NCI-H510A (cell line): ENCODE measurements at regions not wholly inside any gene's neighbourhood (a gene's known extent, or its start where the extent isn't known, plus 50 kb on each side); places are given as distances from the start of the nearest gene placed in this dataset.

Experiments
- DNase-seq: peaks from one replicate; lab custom pipeline; 2025; lab: John Stamatoyannopoulos, UW

DNA sequence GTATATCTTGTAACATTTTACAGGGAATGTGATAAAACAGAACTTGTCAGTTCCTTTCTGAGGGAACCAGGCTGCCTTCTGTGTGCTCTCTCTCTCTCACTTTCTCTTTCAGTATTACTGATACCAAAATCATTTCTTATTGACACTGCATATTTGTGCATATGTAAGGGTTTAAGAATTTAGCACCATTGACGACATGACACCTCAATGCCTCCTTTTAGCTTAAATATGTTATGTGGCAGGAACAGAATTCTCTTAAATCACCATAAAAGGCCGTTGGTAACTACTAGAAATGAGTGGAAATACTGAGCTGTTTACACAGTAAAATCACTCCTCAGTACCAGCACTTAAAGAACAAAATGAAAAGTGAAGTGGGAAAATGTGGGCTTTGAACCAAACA, 457.7 kb upstream of the SYT1 start:
- no peak for DNase-seq

DNA sequence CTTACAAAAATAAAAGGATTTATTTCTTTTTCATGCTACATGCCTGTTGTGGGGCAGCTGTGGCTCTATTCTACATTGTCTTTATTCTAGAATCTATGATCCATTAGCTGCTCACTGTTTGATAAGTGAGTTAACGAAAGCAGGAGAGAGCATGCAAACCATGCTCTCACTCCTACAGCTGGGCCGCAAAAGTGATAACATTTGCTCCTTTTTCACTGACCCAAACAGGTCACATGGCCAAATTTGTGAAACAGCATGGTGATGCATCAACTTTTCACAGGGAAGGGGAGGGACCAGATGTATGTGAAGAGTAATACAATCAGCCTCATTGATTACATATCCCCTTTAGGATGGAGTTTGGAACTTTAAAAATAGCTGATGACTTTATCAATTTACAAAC, 456.9 kb upstream of the SYT1 start:
- DNase-seq = no peak

- no peak for DNase-seq
These were observed 450.5 kb upstream of the SYT1 start for GRCh38 chr12:78414071-78414470.

DNA sequence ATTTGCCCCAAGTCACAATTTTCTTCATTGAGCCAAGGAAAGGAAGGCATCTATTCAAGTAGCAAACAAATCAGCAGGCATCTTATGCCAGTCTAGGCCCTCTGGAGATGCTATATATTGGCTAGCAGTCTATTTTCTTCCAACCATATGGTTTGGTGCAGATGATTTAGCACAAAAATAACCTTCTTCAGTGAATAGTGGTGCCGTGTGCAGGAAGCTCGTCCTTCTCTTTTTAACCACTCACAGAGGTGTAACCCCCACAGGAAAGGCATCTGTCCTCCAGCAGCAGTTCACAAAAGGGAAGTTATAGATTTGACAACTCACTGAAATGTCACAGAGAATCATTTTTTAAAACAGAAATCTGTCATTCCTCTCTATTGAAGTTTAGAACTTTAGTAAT, 445.7 kb upstream of the SYT1 start:
- no peak for DNase-seq

GRCh38 chr12:78419513-78419912, 445.1 kb upstream of the SYT1 start:
- no peak for DNase-seq

GRCh38 chr12:78420991-78421390, 443.6 kb upstream of the SYT1 start:
- no peak for DNase-seq

DNA sequence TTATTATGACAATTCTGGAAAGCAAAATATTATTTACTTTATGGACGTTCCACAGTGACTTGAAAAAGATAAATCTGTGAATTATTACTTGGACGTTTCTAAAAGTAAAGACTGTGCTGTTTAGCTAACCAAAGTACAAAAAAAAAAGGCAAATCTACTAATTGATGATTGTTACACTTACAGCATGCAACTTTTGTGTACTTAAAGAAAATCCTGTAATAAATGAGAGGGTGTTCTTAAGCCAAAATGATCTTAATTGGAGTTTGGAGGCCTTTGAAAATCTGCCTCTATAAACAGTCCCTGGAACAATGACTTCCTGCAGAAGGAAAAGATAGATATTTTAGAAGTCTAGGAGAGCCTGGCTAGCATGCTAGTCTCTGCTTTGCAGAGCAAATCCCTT, 434.0 kb upstream of the SYT1 start:
- no peak for DNase-seq

DNA sequence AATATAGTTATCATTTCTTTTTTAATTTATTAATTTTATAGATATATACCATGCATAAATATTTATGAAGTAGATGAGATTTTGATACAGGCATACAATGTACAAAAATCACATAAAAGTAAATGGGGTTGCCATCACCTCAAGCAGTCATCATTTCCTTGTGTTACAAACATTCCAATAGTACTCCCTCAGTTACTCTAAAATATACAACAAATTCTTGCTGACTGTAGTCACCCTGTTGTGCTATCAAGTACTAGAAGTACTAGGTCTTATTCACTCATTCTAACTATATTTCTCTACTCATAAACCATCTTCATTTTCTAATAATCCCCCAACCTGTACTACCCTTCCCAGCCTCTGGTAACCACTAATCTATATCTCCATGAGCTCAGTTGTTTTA, 432.6 kb upstream of the SYT1 start:
- DNase-seq = no peak

DNA sequence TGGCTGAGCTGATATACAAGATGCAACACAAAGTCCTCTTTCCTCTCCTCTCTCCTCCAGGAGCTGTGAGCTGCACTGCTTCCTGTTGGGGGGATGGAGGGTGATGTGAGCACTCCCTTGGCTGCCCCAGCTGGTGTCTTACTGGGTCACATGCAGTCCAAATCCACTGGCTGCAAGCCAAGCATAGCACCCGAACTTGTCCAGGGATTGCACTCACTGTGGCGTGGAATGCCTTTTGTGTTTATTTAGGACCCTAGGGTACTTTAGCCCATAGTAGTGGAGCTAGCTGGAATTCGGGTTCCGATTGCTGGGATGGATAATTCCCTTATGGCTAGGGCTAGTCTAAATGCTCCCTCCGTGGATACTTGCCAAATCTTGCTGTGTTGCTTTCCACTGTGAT, 424.9 kb upstream of the SYT1 start:
- DNase-seq = no peak

DNA sequence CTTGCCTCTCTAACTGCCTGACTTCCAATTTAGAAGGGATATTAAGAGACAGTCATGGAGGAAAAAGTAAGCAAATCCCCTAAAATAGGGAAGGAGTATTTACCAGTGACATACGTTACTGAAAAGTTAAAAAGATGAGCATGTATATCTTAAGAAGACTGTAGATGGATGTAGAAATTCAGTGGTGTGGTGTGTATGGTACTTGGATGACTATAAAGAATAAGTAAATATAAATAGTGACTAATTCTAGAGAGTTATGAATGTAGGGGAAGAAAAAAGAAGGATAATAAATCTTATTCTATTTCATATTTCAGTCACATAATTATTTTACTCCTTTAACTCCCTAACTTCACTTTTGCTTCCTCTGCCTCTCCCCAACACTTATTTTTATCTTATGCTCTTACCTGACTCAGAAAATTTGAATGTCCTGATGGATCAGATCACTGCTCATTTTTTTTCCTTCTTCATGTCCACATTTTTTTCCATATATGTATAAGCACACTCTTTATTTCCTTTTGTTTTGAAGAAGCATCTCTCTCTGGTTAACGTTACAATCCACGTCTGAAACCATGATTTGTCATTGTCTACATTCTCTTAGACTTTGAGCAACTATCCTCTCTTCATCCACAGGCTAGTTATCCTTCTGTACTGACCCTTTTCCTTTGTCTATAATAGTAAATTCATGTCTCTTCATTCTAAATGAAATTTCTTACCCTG, 422.7 kb upstream of the SYT1 start:
- no peak for DNase-seq

- DNase-seq = no peak
These were observed 422.1 kb upstream of the SYT1 start for GRCh38 chr12:78442454-78442801.

DNA sequence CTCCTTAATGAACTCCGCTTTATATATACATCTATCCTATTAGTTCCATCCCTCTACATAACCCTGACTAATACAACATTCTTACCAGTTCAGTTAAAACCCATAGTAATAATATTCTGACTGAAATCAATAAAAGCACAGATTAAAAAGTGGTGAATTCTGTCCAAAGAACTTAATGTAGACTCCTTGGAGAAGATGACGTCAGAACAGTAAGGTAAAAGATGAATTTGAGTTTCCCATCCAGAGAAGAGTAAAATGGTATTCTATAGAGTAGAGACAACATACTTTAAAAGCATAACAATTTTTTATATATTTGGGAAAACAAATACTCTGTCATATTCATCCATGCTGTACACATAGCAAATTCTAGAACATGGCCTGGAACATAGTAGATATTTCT, 418.0 kb upstream of the SYT1 start:
- no peak for DNase-seq

GRCh38 chr12:78447373-78447772, 417.2 kb upstream of the SYT1 start:
- no peak for DNase-seq

- no peak for DNase-seq
These were observed 415.9 kb upstream of the SYT1 start for GRCh38 chr12:78448692-78449091.

DNA sequence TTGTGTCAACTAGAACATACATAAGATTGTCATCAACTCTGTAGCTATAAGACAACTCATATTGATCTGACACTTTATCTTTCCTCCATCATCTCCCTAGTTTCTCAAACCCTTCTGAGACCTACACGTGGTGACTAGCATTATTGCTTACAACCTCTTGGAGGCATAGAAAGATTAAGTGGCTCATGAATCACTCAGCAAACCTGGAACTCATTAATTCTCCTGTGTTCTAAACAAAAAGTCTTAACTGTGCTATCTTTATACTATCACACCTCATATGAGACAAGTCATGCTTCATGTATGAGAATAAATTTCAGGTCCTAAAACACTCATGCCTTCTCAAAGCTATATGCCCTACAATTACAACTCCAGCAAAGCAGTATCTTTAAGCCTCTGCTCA, 408.6 kb upstream of the SYT1 start:
- DNase-seq = no peak

DNA sequence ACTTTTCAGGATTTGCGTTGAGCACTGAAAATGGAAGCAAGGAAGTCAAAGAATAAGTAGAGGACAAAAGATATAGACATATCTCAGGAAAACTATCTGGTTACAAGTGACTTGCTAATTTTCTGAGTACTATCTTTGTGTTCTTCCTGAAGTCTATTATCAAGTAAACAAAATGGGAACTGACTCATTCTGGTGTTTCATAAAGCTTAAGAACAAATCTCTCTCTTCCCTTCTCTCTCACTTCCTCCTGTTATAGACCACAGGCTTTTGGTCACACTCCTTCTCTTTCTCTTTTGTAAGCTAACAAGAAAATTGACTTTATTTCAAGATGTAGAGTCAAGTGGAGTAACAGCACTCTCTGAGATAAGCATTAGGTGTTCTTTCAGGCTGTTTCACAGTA, 406.6 kb upstream of the SYT1 start:
- no peak for DNase-seq

DNA sequence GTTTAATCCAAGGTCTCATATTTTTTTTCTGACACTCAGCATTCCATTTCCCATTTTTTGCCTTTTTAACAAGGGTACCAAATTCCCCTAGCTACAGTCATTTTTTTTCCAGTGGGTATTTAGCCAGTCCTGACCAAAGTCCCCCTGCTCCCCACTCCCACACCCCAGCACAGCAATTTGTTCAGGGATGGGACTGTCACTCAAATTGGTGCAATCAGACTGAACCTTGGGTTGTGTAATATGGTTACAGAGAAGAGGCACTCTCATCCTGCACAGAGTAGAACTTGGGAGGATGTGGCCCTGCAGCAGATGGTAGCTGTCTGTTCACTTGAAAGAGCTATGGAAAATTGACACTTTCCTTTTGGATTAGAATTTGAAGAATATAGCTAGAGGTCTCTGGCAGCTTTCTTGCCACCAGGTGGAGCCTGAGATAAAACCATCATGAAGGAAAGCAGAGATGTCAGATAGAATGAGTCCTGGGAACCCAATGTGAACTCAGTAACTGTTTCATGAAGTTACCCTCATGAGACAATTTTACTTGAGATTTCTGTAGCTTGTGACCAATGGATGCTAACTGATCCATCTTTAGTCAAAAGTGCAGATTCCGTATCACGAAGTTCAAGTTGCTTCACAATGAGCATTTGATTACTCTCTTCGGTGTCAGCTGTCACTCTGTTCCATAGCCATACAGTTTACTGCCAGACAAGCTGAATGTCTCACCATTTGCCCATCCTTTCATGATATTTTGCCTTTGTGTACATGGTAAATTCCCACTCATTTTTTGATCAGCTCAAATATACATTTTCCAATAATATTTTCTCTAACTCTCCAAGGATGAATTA, 394.0 kb upstream of the SYT1 start:
- DNase-seq = peak; percentile 10

GRCh38 chr12:78473136-78473535, 391.4 kb upstream of the SYT1 start:
- DNase-seq = no peak

GRCh38 chr12:78473561-78473960, 391.0 kb upstream of the SYT1 start:
- no peak for DNase-seq

DNA sequence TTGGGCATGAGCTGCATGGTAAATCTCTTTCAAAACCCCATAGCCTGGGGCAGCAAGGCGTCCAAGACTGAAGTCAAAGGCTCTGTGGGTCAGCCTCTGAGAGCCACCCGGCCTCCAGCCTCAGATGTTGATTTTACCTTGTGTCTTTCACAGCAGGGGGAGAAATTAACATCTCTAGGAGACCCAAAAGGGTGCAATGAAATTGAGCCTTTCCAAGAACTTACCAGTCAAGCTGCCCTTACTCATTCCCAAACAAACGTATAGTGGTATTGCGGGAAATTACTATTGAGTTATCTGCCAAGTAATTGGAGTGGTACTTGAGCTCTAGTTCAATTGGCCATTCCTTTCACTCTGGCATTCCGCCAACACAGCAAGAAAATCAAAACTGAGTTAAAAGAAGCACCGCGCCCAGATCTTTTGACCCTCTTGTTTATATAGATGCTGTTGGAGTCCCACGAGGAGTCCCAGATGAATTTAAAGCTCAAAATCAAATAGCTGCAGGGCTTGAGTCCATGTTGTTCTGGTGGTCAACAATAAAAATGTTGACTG, 380.7 kb upstream of the SYT1 start:
- peak; percentile 46 for DNase-seq

- DNase-seq = no peak
These were observed 374.6 kb upstream of the SYT1 start for GRCh38 chr12:78489990-78490389.

- no peak for DNase-seq
These were observed 373.7 kb upstream of the SYT1 start for GRCh38 chr12:78490861-78491260.

DNA sequence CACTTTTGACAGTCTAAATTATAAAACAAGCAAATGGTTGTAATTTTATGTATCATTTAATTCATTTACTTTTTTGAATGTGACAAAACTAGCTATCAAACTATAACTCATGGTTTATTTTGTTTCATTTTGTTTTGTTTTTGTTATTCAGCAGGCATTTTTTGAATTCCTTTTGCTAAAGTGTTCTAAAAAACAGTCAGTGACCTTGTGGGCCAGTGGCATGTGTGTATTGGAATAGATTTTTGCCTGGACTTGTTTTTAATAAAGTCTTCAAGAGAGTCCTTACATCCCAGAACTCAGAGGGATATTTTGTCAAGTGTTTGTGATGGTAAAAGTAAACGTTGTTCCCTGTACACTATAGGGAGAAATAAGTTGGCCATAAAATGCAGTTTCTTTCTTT, 369.7 kb upstream of the SYT1 start:
- DNase-seq = no peak

DNA sequence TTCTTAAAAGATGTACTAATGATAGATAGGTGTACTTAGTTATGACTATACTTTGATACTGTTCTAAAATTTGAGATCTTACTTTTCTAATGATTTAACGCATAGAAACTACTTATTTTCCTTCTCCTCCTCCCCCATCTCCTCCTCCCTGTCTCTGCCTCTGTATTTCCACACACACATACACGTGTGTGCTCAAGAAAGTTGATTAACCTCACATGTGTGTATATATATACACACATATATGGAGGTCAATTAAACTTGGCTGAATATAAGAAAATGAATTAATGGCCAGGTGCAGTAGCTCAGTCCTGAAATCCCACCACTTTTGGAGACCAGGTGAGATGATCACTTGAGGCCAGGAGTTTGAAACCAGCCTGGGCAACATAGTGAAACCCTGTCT, 362.7 kb upstream of the SYT1 start:
- DNase-seq = no peak
